HG02678 (cell line): ENCODE measurements at regions not wholly inside any gene's neighbourhood (a gene's known extent, or its start where the extent isn't known, plus 50 kb on each side); places are given as distances from the start of the nearest gene placed in this dataset.
A peak's percentile ranks its signal among the peaks of the same experiment; 100 is the strongest.
"Not testable (repeated sequence)": the region's sequence is repeated elsewhere in the genome, so short reads cannot be mapped to it uniquely, and the experiment has no call there.

Experiments
- ATAC-seq: cut with Tn5 transposase; IDR thresholded peaks from one replicate; pipeline ENCODE4 v1.9.1; 2021; ENCODE audit warnings: mild to moderate bottlenecking, moderate library complexity; ENCODE audit not compliant: unreplicated experiment

DNA sequence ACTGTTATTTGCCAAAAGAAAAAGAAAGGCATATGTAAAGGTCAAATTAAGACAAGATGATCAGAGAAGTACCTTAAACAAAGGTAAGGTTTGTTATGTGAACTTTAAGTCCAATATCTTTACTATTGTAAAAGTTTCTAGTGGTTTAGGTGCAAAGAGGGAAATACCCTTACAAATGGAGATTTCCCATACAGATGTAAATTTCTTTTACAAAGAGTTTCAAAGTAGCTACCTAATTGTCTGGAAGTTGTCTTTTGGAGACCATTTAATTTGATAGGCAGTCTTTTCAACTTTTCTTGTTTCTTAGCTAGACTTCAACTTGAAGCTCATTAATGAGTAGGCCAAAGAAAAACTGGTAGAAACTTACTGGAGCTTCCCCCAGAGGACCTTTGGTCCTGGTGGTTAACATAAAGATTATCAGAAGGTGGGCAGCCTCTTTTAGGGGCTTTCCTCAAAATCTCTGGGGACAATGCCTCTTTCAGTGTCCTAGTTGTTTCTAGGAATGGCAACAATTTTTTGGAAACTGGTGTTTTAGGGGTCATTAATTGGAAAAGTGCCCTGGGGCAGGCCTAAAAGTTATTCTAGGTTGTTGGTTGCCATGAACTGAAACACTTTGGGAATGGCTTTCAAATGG, 297.3 kb downstream of the GUCY2F start:
- ATAC-seq: no peak

DNA sequence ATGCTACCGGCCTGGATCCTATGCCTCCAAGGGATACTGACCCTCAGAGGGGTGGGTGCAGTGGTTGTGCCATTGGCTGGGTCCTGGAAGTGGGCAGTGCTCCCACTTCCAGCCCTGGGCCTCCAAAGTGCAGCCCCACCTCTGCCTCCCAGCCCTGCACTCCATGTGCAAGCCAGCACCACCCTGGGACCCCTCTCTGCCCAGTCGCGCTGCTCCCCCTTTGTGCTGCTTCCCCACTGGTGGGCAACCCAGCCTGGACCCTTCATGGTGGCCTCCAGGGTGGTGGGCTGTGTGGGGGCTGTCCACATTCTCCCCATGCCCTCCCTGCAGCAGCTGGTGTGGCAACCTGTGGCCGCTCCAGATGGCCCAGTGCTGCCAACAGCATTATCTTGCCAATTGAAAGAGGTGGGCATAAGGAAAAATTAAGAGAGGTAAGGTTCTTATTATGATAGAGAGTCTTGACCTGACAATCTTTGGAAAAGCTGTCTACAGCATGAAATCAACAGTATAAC, 309.7 kb downstream of the GUCY2F start:
- ATAC-seq: no peak

DNA sequence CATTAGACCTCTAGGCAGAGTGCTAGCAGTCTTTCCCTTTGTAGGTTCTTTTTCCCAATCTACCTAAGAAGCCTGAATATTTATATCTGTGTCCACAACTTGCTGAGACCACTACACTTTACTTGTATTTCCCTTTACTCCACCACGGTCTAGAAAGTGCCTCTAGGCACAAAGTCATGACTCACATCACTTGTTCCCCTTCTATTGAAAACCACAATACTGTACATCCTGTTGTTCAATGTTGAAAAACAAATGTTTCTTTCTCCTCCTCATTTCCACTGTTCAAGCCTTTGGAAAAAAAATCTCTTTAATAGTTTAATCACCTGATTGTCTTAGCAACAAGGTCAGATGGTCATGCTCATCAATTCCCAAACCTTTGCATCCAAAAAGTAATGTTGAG, 326.7 kb downstream of the GUCY2F start:
- no peak for ATAC-seq

DNA sequence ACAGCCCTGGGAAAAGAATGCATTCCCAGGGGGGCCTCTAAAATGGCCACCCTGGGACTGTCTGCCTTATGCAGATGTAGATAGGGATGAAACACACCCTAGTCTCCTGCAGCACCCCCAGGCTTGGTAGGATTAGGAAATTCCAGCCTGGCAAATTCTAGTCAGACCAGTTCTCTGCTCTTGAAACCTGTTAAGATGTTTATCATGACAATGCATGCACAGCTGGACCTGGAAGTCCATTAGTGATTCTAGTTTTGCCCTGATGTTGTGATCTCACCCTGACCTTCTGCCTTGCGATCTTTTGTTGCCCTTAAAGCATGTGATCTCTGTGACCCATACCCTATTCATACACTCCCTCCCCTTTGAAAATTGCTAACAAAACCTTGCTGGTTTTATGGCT, 337.7 kb downstream of the GUCY2F start:
- ATAC-seq: not testable (repeated sequence)

DNA sequence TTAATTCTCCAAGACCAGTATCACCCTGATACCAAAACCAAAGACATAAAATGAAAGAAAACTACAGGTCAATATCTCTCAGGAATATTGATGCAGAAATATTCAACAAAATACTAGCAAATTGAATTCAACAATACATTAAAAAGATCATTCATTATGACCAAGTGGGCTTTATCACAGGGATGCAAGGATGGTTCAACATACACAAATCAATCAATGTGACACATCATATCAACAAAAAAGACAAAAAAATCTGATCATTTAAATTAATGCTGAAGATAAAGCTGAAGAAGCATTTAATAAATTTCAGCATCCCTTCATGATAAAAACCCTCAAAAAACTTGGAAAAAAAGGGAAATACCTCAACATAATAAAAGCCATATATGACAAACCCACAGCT, 341.4 kb downstream of the GUCY2F start:
- ATAC-seq: no peak

DNA sequence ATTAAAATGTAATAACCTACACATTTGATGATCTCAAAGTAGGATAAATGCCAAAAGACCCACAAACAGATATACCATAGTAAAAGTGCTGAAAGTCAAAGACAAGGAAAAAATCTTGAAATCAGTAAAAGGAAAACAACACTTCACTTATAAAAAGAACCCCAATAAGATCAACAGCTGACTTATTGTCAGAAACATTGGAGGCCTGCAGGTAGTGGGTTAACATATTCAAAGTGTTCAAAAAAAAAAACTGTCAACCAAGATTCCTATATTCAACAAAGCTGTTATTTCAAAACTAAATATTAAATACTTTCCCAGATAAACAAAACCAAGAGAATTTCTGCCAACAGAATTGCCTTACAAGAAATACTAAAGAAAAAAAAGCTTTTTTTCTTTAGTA, 347.1 kb downstream of the GUCY2F start:
- ATAC-seq: no peak

DNA sequence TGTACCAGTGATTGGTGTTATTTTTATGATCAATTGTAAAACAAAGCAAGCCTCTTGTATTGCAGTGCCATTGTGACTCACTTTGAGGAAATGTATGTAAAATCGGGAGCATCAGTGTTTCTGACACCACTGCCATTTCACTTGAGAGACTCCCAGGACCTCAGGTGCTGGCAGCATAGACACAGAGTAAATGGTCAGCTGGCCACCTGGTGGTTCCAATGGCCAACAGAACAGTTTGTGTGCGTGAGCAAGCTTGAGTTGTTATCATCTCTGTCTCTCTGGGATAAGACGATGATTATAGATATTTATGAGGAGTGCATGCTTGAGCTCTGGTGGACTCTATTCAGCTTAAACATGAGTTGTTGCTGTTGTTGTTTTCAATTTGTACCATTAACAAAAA, 356.6 kb downstream of the GUCY2F start:
- ATAC-seq: no peak

DNA sequence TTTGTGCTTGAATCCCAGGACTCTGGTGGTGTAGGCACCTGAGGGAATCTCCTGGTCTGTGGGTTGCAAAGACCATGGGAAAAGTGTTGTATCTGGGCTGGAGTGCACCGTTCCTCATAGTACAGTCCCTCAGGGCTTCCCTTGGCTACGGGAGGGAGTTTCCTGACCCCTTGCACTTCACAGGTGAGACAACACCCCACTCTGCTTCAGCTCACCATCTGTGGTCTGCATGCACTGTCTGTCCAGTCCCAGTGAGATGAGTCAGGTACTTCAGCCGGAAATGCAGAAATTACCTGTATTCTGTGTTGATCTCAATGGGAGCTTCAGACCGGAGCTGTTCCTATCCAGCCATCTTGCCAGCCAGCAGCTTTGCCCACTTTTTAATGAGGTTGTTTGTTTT, 353.0 kb upstream of the IRS4 start:
- ATAC-seq: peak; percentile 47

DNA sequence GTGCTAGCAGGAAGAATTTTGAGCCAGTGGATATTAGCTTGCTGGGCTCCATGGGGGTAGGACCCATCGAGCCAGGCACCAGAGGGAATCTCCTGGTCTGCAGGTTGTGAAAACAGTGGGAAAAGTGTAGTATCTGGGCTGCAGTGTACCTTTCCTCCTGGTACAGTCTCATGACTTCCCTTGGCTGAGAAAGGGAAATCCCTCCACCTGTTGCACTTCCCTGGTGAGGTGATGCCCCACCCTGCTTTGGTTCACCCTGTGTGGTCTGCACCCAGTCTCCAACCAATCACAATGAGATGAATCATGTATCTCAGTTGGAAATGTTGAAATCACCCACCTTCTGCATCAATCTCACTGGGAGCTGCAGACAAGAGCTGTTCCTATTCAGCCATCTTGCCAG, 341.4 kb upstream of the IRS4 start:
- ATAC-seq: no peak

DNA sequence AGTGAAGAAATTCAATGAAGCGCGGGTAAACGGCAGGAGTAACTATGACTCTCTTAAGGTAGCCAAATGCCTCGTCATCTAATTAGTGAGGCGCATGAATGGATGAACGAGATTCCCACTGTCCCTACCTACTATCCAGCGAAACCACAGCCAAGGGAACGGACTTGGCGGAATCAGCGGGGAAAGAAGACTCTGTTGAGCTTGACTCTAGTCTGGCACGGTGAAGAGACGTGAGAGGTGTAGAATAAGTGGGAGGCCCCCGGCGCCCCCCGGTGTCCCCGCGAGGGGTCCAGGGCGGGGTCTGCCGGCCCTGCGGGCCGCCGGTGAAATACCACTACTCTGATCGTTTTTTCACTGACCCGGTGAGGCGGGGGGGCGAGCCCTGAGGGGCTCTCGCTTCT, 317.8 kb upstream of the IRS4 start:
- ATAC-seq: not testable (repeated sequence)

DNA sequence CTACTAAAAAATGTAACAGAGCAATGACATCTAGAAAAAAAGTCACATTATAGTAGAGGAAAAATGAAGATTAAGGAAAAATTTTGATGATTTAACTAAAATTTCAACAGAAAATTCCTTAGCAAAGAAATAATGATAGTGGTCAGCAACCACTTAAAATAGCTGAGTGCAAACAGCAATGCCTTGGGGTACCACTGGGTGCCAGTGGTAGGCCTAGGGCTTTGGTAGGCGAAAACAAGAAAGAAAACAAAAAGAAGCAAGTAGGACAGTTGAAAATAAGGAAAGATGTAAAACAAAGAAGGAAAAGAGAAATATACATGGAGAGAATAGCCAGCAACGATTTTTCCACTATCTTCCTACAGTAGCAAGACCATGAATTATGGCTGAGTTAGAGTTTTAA, 313.5 kb upstream of the IRS4 start:
- ATAC-seq: no peak

DNA sequence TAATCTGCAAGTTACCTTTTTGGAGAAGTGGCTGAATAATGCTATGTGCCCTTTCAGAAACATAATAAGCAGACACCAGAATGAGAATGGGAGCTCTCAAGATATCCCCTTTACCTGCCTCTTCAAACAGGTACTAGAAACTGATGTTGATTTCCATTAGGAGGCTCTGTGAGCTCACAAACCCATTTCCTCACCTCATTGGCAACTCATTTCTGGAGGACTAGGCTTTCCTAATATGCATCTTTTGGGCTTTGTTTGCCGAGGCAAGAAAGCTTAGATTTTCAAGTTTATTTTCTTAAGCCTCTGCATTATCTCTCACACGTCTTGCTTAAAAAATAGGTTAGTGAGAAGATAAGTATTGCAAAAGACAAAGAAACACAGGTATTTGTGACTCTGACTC, 313.1 kb upstream of the IRS4 start:
- no peak for ATAC-seq

DNA sequence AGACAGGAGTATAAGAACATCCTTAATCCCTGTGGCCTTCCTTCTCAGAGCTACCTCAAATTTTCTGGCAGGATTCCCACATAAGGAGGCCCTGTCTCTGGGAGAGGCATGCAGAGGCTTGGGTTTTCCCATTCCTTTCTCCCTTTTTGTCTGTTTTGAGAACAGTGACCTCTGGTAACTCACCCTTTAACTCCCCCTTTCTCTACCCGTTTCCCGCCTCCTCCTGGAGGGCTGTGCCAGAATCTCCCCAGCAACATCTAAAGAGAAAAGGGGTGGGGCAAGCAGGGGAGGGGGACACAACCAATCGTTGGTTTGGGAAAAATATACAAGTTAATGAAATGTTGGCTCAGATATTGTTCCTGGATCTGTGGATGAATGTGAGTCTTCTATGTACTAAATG, 303.7 kb upstream of the IRS4 start:
- ATAC-seq: no peak

DNA sequence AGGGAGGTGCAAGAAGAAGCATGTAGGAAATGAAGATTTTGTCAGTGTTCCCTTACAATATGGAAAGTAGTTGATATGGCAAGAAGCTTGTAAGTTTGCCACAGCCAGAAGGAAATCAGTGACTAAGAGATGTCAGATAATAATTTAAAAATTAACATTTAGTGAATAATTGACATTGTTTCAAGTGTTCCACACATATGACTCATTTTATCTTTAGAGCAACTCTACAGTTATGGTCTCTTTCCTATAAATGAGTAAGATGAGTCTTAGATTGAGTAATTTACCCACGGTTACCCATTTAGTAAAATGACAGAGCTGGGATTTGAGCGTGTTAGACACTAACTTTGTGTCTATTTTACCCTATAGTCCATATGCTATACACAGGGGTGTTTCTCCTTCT, 300.3 kb upstream of the IRS4 start:
- ATAC-seq: peak; percentile 94

DNA sequence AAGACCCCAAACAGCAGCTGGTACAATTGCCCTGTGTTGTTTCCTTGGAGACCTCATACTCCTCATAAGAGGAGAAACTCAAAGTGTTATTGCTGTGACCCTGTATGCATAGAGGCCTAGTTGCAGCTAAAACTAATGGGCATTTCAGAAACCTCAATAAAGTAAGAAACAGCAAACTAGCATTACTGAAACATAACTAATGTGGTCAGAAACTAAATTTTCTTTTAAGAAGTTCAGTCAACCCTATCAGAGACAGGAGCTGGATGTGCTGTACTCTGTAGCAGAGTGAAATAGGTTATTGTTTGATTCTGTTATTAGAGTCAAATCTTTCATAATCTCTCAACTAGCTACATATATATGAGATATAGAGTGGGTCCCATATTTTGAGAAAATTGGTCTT, 257.5 kb upstream of the IRS4 start:
- ATAC-seq: peak; percentile 47

DNA sequence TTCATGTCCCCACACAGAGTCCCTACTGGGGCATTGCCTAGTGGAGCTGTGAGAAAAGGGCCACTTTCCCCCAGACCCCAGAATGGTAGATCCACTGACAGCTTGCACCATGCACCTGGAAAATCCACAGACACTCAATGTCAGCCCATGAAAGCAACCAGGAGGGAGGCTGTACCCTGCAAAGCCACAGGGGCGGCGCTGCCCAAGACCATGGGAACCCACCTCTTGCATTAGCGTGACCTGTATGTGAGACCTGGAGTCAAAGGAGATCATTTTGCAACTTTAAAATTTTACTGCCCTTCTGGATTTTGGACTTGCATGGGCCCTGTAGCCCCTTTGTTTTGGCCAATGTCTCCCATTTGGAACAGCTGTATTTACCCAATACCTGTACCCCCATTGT, 236.5 kb upstream of the IRS4 start:
- not testable (repeated sequence) for ATAC-seq

DNA sequence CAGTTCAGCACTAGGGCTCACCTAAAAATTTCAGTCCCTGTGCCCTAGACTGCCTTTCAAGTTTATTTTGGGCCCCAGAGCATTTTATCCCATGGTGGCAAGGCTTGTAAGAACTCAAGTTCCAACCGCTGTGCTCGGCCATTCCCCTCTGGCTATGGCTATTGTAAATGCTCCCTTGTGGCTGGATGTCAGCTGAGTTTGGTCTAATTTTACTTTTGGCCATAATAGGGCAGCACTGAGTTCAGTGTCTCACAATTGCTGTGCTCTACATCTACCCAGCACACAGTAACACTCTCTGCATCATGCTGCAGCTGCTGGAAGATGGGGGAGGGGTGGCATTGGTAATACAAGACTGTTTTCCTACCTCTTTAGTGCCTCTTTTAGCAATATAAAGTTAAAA, 210.8 kb upstream of the IRS4 start:
- no peak for ATAC-seq

DNA sequence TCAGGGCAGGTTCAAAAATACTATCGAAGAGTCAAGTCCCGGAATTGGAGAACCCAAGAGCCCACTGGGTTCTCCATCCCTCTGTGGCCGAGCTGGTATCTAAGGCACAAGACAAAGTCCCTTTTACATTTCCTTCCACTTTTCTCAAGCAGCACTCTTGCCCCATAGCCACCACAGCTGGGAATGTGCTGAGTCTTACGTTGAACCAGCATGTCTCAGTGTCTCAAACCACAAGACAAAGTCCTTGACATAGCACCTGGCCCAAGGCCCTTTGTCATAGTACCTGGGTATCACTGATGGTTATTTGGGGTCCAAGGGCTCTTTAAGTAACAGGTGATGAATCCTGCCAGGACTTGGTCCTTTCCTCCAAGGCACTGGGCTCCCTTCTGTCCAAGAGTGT, 210.2 kb upstream of the IRS4 start:
- no peak for ATAC-seq

DNA sequence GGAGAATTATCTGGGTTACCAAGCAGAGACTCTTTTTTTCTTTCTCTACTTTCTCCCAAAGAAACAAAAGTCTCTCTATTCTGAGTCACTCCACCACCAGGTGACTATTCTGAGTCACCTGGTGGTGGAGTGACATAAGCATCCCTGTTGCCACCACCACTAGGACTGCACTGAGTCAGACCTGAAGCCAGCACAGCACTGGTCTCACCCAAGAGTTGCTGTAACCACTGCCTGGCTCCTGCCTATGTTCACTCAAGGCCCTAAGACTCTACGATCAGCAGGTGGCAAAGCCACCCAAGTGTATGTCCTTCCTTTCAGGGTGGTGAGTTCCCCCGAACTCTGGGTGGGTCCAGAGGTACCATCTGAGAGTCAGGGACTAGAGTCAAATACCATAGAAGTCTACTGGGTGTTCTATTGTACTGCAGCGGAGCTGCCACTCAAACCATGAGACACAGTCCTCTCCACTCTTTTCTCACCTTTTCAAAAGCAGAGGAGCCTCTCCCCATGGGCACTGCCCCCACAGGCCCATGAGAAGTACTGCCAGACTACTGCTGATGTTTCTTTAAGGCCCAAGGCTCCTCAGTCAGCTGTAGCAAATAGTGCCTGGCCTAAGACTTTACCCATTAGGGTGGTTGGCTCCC, 209.6 kb upstream of the IRS4 start:
- ATAC-seq: no peak

DNA sequence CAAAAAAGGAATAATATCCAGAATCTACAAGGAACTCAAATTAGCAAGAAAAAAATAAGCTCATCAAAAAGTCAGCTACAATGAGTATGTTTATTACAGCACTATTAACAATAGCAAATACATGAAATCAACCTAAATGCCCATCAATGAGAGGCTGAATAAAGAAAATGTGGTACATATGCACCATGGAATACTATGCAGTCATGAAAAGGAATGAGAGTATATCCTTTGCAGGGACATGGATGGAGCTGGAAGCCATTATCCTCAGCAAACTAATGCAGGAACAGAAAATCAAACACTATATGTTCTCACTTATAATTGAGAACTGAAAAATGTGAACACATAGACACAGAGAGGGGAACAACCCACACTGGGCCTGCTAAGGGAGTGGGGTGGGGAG, 178.4 kb upstream of the IRS4 start:
- no peak for ATAC-seq

DNA sequence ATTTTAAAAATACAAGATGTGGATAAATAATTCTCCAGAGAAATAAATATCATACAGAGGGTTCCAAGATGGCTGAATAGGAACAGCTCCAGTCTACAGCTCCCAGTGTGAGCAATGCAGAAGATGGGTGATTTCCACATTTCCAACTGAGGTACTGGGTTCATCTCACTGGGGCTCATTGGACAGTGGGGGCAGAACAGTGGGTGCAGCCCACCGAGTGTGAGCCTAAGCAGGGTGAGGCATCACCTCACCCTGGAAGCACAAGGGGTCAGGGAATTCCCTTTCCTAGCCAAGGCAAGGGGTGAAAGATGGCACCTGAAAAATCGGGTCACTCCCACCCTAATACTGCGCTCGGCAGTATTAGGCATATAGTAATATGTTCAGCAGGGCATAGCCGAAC, 167.5 kb upstream of the IRS4 start:
- not testable (repeated sequence) for ATAC-seq

DNA sequence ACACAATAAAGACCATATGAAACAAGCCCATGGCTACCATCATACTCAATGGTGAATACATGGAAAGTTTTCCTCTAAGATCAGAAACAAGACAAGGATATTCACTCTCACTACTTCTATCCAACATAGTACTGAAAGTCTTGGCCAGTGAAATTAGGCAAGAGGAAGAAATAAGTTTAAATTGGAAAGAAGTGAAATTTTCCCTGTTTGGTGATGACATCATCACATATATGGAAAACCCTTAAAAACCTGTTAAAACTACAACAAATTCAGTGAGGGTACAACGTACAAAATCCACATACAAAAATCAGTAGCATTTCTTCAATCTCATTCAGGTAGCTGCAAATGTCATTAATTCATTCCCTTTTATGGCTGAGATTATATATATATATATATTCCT, 164.0 kb upstream of the IRS4 start:
- no peak for ATAC-seq

DNA sequence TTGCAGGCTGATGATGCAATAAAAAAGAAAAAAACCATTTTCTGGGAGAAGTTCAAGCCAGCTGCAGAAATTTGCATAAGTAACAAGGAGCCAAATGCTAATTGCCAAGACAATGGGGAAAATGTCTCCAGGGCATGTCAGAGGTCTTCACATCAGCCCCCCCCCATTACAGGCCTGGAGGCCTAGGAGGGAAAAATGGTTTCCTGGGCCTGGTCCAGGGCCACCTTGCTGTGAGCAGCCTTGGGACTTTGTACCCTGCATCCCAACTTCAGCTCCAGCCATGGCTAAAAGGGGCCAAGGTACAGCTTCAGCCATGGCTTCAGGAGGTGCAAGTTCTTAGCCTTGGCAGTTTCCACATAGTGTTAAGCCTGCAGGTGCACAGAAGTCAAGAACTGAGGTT, 160.0 kb upstream of the IRS4 start:
- ATAC-seq: not testable (repeated sequence)
